ENCODE measurements at regions not wholly inside any gene's neighbourhood (a gene's known extent, or its start where the extent isn't known, plus 50 kb on each side); places are given as distances from the start of the nearest gene placed in this dataset.
A peak's percentile ranks its signal among the peaks of the same experiment; 100 is the strongest.

GRCh38 chr12:16716928-16717327, 111.0 kb upstream of the LMO3 start:
- H3K4me3 ChIP-seq = no peak overlapping the region
- H3K9me3 ChIP-seq (ENCODE audit: low read depth) = no peaks in the 10 kb centered on the region
- no peaks in the 10 kb centered on the region for H3K36me3 ChIP-seq
- no peaks in the 10 kb centered on the region for H3K4me1 ChIP-seq (ENCODE audit: low read depth)
- no peaks in the 10 kb centered on the region for H3K27me3 ChIP-seq
- DNase-seq (ENCODE audit: low read depth in 1 of 2, low spot score in 1 of 2) = no peak
- H3K27ac ChIP-seq = no peak overlapping the region
- TF ChIP-seq, protein P1, sequence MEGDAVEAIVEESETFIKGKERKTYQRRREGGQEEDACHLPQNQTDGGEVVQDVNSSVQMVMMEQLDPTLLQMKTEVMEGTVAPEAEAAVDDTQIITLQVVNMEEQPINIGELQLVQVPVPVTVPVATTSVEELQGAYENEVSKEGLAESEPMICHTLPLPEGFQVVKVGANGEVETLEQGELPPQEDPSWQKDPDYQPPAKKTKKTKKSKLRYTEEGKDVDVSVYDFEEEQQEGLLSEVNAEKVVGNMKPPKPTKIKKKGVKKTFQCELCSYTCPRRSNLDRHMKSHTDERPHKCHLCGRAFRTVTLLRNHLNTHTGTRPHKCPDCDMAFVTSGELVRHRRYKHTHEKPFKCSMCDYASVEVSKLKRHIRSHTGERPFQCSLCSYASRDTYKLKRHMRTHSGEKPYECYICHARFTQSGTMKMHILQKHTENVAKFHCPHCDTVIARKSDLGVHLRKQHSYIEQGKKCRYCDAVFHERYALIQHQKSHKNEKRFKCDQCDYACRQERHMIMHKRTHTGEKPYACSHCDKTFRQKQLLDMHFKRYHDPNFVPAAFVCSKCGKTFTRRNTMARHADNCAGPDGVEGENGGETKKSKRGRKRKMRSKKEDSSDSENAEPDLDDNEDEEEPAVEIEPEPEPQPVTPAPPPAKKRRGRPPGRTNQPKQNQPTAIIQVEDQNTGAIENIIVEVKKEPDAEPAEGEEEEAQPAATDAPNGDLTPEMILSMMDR (IDR thresholded peaks at IDR 0.05; ENCODE audit: low read depth, low read length) = no peak

DNA sequence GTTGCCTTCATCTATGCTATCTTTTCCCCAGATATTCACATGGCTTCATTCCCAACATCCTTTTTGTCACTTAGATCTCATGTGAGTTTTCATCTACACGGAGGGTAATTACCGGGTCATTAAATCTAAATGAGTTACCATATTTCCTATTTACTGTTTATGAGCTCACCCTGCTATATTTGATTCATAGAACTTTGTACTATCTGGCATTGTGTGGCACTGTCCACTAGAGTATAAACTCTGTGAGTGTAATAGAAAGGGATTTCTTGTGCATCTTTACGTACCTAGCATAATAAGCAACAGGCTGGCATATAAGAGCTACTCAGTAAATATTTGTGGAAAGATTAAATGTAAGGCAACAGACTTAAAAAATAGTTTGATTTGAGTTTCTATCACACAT, 86.1 kb upstream of the LMO3 start:
- no peaks in the 10 kb centered on the region for H3K9me3 ChIP-seq (ENCODE audit: low read depth)
- no peak overlapping the region for H3K4me3 ChIP-seq
- DNase-seq (ENCODE audit: low read depth in 1 of 2, low spot score in 1 of 2) = no peak
- H3K36me3 ChIP-seq = no peaks in the 10 kb centered on the region
- no peaks in the 10 kb centered on the region for H3K27me3 ChIP-seq
- TF ChIP-seq, protein P1 (IDR thresholded peaks at IDR 0.05; ENCODE audit: low read depth, low read length) = no peak
- no peak overlapping the region for H3K27ac ChIP-seq
- no peaks in the 10 kb centered on the region for H3K4me1 ChIP-seq (ENCODE audit: low read depth)

- TF ChIP-seq, protein P1 (IDR thresholded peaks at IDR 0.05; ENCODE audit: low read depth, low read length) = no peak
- H3K27ac ChIP-seq = no peak overlapping the region
- H3K9me3 ChIP-seq (ENCODE audit: low read depth) = no peaks in the 10 kb centered on the region
- no peaks in the 10 kb centered on the region for H3K4me1 ChIP-seq (ENCODE audit: low read depth)
- no peak overlapping the region for H3K4me3 ChIP-seq
- H3K27me3 ChIP-seq = no peaks in the 10 kb centered on the region
- no peaks in the 10 kb centered on the region for H3K36me3 ChIP-seq
- no peak for DNase-seq (ENCODE audit: low read depth in 1 of 2, low spot score in 1 of 2)
Measured at GRCh38 chr12:16691624-16692023, 85.7 kb upstream of the LMO3 start.

DNA sequence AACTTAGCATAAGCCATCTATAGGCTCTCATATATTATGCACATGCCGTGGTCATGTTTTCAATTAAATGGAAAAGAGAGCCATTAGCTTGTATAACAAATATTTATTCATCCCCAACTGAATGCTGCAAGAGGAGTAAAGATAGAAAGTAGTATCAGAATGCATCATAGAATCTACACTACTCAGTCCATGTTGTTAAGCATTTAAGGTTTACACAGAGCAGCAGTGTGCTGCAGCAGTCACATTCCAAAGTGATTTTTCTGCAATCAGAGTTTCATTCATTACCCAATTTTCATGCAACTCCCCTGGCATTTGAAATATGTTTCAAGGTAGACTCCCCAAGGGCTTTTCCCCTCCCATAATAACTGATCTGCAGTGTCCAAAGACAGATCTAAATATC, 82.2 kb upstream of the LMO3 start:
- Histone ChIP-seq H3K36me3 (no peaks in the 10 kb centered on the region), H3K9me3 (ENCODE audit: low read depth) (no peaks in the 10 kb centered on the region), H3K4me1 (ENCODE audit: low read depth) (no peaks in the 10 kb centered on the region), H3K27ac (no peak overlapping the region), H3K4me3 (no peak overlapping the region), H3K27me3 (no peaks in the 10 kb centered on the region)
- no peak for DNase-seq (ENCODE audit: low read depth in 1 of 2, low spot score in 1 of 2)
- TF ChIP-seq, protein P1 (IDR thresholded peaks at IDR 0.05; ENCODE audit: low read depth, low read length) = no peak

GRCh38 chr12:16685107-16685506, 79.1 kb upstream of the LMO3 start:
- Histone ChIP-seq H3K36me3 (no peaks in the 10 kb centered on the region), H3K9me3 (ENCODE audit: low read depth) (no peaks in the 10 kb centered on the region), H3K27me3 (no peaks in the 10 kb centered on the region), H3K27ac (no peak overlapping the region), H3K4me1 (ENCODE audit: low read depth) (no peaks in the 10 kb centered on the region), H3K4me3 (no peak overlapping the region)
- peak in 1 of 2 donors; percentile 40 for DNase-seq (ENCODE audit: low read depth in 1 of 2, low spot score in 1 of 2)
- TF ChIP-seq, protein P1 (IDR thresholded peaks at IDR 0.05; ENCODE audit: low read depth, low read length) = peak; percentile 53

DNA sequence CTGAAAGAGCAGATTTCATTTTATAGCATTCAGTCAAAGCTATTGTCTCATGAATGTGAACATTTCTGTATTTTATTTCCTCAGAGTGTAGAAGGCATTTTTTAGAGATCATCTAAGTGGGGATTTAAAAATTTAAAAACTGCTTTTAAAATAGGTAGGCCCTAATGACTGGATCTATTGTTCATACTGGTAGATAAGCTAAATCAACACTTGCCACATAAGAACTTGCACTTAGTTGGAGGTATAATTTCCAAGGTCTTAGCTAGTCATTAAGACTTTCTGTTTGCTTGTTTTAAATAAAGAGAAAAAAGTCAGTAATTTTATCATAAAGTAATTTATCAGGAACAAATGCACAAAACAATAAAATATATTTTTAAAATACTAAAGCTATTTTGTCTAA, 75.2 kb upstream of the LMO3 start:
- no peaks in the 10 kb centered on the region for H3K27me3 ChIP-seq
- no peak overlapping the region for H3K27ac ChIP-seq
- TF ChIP-seq, protein P1 (IDR thresholded peaks at IDR 0.05; ENCODE audit: low read depth, low read length) = no peak
- no peaks in the 10 kb centered on the region for H3K4me1 ChIP-seq (ENCODE audit: low read depth)
- H3K9me3 ChIP-seq (ENCODE audit: low read depth) = no peaks in the 10 kb centered on the region
- no peak overlapping the region for H3K4me3 ChIP-seq
- H3K36me3 ChIP-seq = no peaks in the 10 kb centered on the region
- no peak for DNase-seq (ENCODE audit: low read depth in 1 of 2, low spot score in 1 of 2)

Data from cardiac muscle cell (in vitro differentiated cells and primary cell).